SK-N-SH treated with all-trans-retinoic acid at 6 μM for 48 hours (cell line): ENCODE measurements at regions not wholly inside any gene's neighbourhood (a gene's known extent, or its start where the extent isn't known, plus 50 kb on each side); places are given as distances from the start of the nearest gene placed in this dataset.

Experiments
- ATAC-seq: fragments of 200-7000 bp; cut with Tn5 transposase; 3 replicates; pipeline ENCODE4 v1.9.1; 2020; ENCODE audit warnings: mild to moderate bottlenecking, moderate library complexity
- ARNTL ChIP-seq: fragments of 450-650 bp; formaldehyde crosslinking; IDR thresholded peaks from 2 replicates; pipeline ENCODE4 v1.5.0; 2020; ENCODE audit warnings: low read depth, mild to moderate bottlenecking, moderate library complexity, borderline replicate concordance
- BACH2 ChIP-seq: fragments of 250-450 bp; sonication (Bioruptor Pico); IDR thresholded peaks from 2 replicates; pipeline ENCODE4 v1.9.0; 2021; ENCODE audit warnings: mild to moderate bottlenecking, borderline replicate concordance
- CREB5 ChIP-seq: fragments of 250-450 bp; sonication (Bioruptor Pico); IDR thresholded peaks from 2 replicates; pipeline ENCODE4 v1.5.1; 2020; ENCODE audit warnings: low read depth, mild to moderate bottlenecking, moderate library complexity
- CSDC2 ChIP-seq: fragments of 250-450 bp; sonication (Bioruptor Pico); IDR thresholded peaks from 2 replicates; pipeline ENCODE4 v1.5.0; 2020; ENCODE audit warnings: mild to moderate bottlenecking, moderate library complexity
- CSRNP3 ChIP-seq: fragments of 250-450 bp; sonication (Bioruptor Pico); IDR thresholded peaks from 2 replicates; pipeline ENCODE4 v1.5.1; 2021; ENCODE audit warnings: mild to moderate bottlenecking, moderate library complexity
- ISL1 ChIP-seq: fragments of 250-450 bp; sonication (Bioruptor Pico); IDR thresholded peaks from 2 replicates; pipeline ENCODE4 v2.1.2; 2022; ENCODE audit warnings: mild to moderate bottlenecking, moderate library complexity
- OSR1 ChIP-seq: fragments of 250-450 bp; sonication (Bioruptor Pico); IDR thresholded peaks from 2 replicates; pipeline ENCODE4 v1.8.0; 2022; ENCODE audit warnings: moderate library complexity, mild to moderate bottlenecking, inconsistent platforms
- POU6F1 ChIP-seq: fragments of 250-450 bp; sonication (Bioruptor Pico); IDR thresholded peaks from 2 replicates; pipeline ENCODE4 v1.8.0; 2021; ENCODE audit warnings: low read depth, mild to moderate bottlenecking, moderate library complexity, borderline replicate concordance
- PPARA ChIP-seq: fragments of 250-450 bp; sonication (Bioruptor Pico); IDR thresholded peaks from 2 replicates; pipeline ENCODE4 v1.5.0; 2020; ENCODE audit warnings: mild to moderate bottlenecking, borderline replicate concordance
- RARB ChIP-seq: fragments of 250-450 bp; sonication (Bioruptor Pico); IDR thresholded peaks from 2 replicates; pipeline ENCODE4 v1.8.0; 2021; ENCODE audit warnings: mild to moderate bottlenecking, moderate library complexity
- SNAI2 ChIP-seq: fragments of 250-450 bp; sonication (Bioruptor Pico); IDR thresholded peaks from 2 replicates; pipeline ENCODE4 v1.5.0; 2020; ENCODE audit warnings: mild to moderate bottlenecking, moderate library complexity
- TCF4 ChIP-seq: fragments of 250-450 bp; sonication (Bioruptor Pico); IDR thresholded peaks from 2 replicates; pipeline ENCODE4 v1.8.0; 2021; ENCODE audit warnings: mild to moderate bottlenecking, moderate library complexity, borderline replicate concordance
- TOX ChIP-seq: fragments of 250-450 bp; sonication (Bioruptor Pico); IDR thresholded peaks from 2 replicates; pipeline ENCODE4 v1.8.0; 2021; ENCODE audit warnings: mild to moderate bottlenecking, moderate library complexity, borderline replicate concordance
- TSHZ2 ChIP-seq: fragments of 250-450 bp; sonication (Bioruptor Pico); IDR thresholded peaks from 2 replicates; pipeline ENCODE4 v1.5.0; 2020; ENCODE audit warnings: mild to moderate bottlenecking, moderate library complexity
- ZC3H10 ChIP-seq: fragments of 250-450 bp; sonication (Bioruptor Pico); IDR thresholded peaks from 2 replicates; pipeline ENCODE4 v1.5.1; 2021; ENCODE audit warnings: mild to moderate bottlenecking, moderate library complexity
- ZFP3 ChIP-seq: fragments of 250-450 bp; sonication (Bioruptor Pico); IDR thresholded peaks from 2 replicates; pipeline ENCODE4 v1.5.0; 2020; ENCODE audit warnings: mild to moderate bottlenecking, moderate library complexity
- ZFP30 ChIP-seq: fragments of 450-650 bp; formaldehyde crosslinking; IDR thresholded peaks from 2 replicates; pipeline ENCODE4 v1.5.0; 2022; ENCODE audit warnings: mild to moderate bottlenecking, moderate library complexity
- ZNF70 ChIP-seq: fragments of 450-650 bp; formaldehyde crosslinking; IDR thresholded peaks from 2 replicates; pipeline ENCODE4 v1.5.0; 2020; ENCODE audit warnings: mild to moderate bottlenecking, moderate library complexity
- ZNF8 ChIP-seq: fragments of 450-650 bp; formaldehyde crosslinking; IDR thresholded peaks from 2 replicates; pipeline ENCODE4 v1.5.0; 2020; ENCODE audit warnings: mild to moderate bottlenecking, moderate library complexity

GRCh38 chrX:123087326-123087725, 96.8 kb upstream of the GRIA3 start:
- ATAC-seq: no peak
- TF ChIP-seq ZC3H10 (CRISPR knock-in tag) (no peak), ARNTL (CRISPR knock-in tag) (no peak), RARB (CRISPR knock-in tag) (no peak), ZFP30 (CRISPR knock-in tag) (no peak), TSHZ2 (no peak), CSDC2 (CRISPR knock-in tag) (no peak)

GRCh38 chrX:123088331-123088730, 95.7 kb upstream of the GRIA3 start:
- no peak for ATAC-seq
- TF ChIP-seq ZC3H10 (CRISPR knock-in tag) (no peak), PPARA (CRISPR knock-in tag) (no peak), ZFP3 (CRISPR knock-in tag) (no peak), ZNF8 (CRISPR knock-in tag) (no peak), CSRNP3 (CRISPR knock-in tag) (no peak), BACH2 (CRISPR knock-in tag) (no peak), TCF4 (CRISPR knock-in tag) (no peak), OSR1 (CRISPR knock-in tag) (no peak), ZNF70 (no peak), CSDC2 (CRISPR knock-in tag) (no peak), ISL1 (CRISPR knock-in tag) (no peak), ARNTL (CRISPR knock-in tag) (no peak), SNAI2 (CRISPR knock-in tag) (no peak), CREB5 (no peak)

- TF ChIP-seq TCF4 (CRISPR knock-in tag): no peak
- ATAC-seq: no peak
These were observed 95.1 kb upstream of the GRIA3 start for GRCh38 chrX:123088930-123089329.

GRCh38 chrX:123093792-123094191, 90.3 kb upstream of the GRIA3 start:
- TF ChIP-seq TCF4 (CRISPR knock-in tag) (no peak), ZFP3 (CRISPR knock-in tag) (no peak), ZC3H10 (CRISPR knock-in tag) (no peak), SNAI2 (CRISPR knock-in tag) (no peak), TOX (CRISPR knock-in tag) (no peak), BACH2 (CRISPR knock-in tag) (no peak), TSHZ2 (no peak), ZFP30 (CRISPR knock-in tag) (no peak), POU6F1 (CRISPR knock-in tag) (no peak), CSDC2 (CRISPR knock-in tag) (no peak)
- ATAC-seq: no peak
